Hepatocyte (in vitro differentiated cells): ENCODE measurements at regions not wholly inside any gene's neighbourhood (a gene's known extent, or its start where the extent isn't known, plus 50 kb on each side); places are given as distances from the start of the nearest gene placed in this dataset.
"Not testable (repeated sequence)": the region's sequence is repeated elsewhere in the genome, so short reads cannot be mapped to it uniquely, and the experiment has no call there.

Source experiments
- DNase-seq: peaks from one replicate; pipeline ENCODE4 v3.0.0-alpha.2; 2016; ENCODE audit warnings: low spot score
- H2AFZ ChIP-seq: fragments of 200-600 bp; sonication (generic); 2 replicates; pipeline ENCODE4 v1.6.0; 2016; ENCODE audit warnings: antibody characterized with exemption, mild to moderate bottlenecking
- H3K27ac ChIP-seq: fragments of 200-600 bp; sonication (generic); 2 replicates; pipeline ENCODE4 v1.5.1; 2016; ENCODE audit warnings: mild to moderate bottlenecking
- H3K27me3 ChIP-seq: fragments of 200-600 bp; sonication (generic); 2 replicates; pipeline ENCODE4 v1.6.1; 2016
- H3K36me3 ChIP-seq: fragments of 200-600 bp; sonication (generic); replicated peaks from 2 replicates; pipeline ENCODE4 v1.5.1; 2016; ENCODE audit warnings: low read depth; ENCODE audit not compliant: insufficient read depth
- H3K4me1 ChIP-seq: fragments of 200-600 bp; sonication (generic); 2 replicates; pipeline ENCODE4 v1.5.1; 2016; ENCODE audit warnings: mild to moderate bottlenecking, moderate library complexity; ENCODE audit not compliant: insufficient read depth
- H3K4me2 ChIP-seq: fragments of 200-600 bp; sonication (generic); 2 replicates; pipeline ENCODE4 v1.6.0; 2016
- H3K4me3 ChIP-seq: fragments of 200-600 bp; sonication (generic); 2 replicates; pipeline ENCODE4 v1.5.1; 2016; ENCODE audit warnings: mild to moderate bottlenecking
- H3K79me2 ChIP-seq: fragments of 200-600 bp; sonication (generic); 2 replicates; pipeline ENCODE4 v1.6.0; 2017; ENCODE audit warnings: mild to moderate bottlenecking
- H3K9me2 ChIP-seq: fragments of 200-600 bp; sonication (generic); replicated peaks from 2 replicates; pipeline ENCODE4 v1.6.0; 2017; ENCODE audit warnings: mild to moderate bottlenecking; ENCODE audit not compliant: insufficient read depth
- H3K9me3 ChIP-seq: fragments of 200-600 bp; sonication (generic); 2 replicates; pipeline ENCODE4 v1.5.1; 2016; ENCODE audit warnings: low read depth, mild to moderate bottlenecking
- H4K20me1 ChIP-seq: fragments of 200-600 bp; sonication (generic); 2 replicates; pipeline ENCODE4 v1.6.0; 2016; ENCODE audit warnings: mild to moderate bottlenecking; ENCODE audit not compliant: insufficient read depth, poor library complexity, severe bottlenecking
- EZH2 ChIP-seq: fragments of 200-600 bp; sonication (generic); IDR thresholded peaks from 2 replicates; pipeline ENCODE4 v1.6.1; 2016; ENCODE audit warnings: antibody characterized with exemption, mild to moderate bottlenecking, borderline replicate concordance
- EZH2phosphoT487 ChIP-seq: fragments of 200-600 bp; sonication (generic); IDR thresholded peaks from one replicate; pipeline ENCODE4 v1.6.1; 2018; ENCODE audit warnings: antibody characterized with exemption, mild to moderate bottlenecking, low read depth, moderate library complexity; ENCODE audit not compliant: unreplicated experiment, severe bottlenecking
- WGBS: methylation state at CpG from one replicate; pipeline ENCODE4 v1.1.6; 2016; ENCODE audit warnings: low lambda C conversion rate; ENCODE audit errors: missing lambda C conversion rate; 5-methylcytosine and 5-hydroxymethylcytosine counted together
- TF ChIP-seq, protein P1 (sequence below): fragments of 200-600 bp; sonication (generic); IDR thresholded peaks from 2 replicates; pipeline ENCODE4 v1.5.1; 2016; ENCODE audit warnings: antibody characterized with exemption, mild to moderate bottlenecking; ENCODE audit not compliant: poor library complexity

DNA sequence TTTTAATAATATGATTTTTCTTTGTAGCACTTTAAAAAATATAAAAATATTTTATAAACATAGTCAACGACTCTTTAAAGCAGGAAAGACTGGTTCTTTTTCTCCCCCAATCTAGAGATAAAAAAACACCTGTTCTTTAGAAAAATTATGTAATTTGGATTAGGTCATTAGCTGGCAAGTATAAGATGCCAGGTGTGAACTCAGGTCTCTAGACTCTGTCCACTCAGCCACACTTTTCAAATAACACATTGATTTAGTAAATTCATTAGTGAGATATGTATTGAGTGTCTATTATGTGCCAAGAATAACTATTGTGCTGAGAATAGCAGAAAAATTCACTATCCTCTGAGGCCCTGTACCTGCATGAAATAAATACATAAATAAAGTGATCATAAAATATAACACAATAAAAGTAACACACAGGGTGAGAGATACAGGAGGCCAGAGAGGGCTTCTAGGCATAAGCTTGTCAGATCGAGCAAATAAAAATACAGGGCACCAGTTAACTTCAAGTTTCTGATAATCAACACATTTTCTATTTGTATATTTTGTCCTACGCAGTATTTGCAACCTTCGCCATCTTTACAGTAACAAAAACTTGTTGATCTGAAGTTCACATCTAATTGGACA lies 867.1 kb upstream of the GBE1 start:
- no peak overlapping the region for H3K4me3 ChIP-seq
- WGBS: 82% methylated on average over 4 of the region's 4 CpGs
- H3K9me2 ChIP-seq: no peaks in the 10 kb centered on the region
- H3K79me2 ChIP-seq: no peaks in the 10 kb centered on the region
- DNase-seq: no peak
- TF ChIP-seq, protein P1, sequence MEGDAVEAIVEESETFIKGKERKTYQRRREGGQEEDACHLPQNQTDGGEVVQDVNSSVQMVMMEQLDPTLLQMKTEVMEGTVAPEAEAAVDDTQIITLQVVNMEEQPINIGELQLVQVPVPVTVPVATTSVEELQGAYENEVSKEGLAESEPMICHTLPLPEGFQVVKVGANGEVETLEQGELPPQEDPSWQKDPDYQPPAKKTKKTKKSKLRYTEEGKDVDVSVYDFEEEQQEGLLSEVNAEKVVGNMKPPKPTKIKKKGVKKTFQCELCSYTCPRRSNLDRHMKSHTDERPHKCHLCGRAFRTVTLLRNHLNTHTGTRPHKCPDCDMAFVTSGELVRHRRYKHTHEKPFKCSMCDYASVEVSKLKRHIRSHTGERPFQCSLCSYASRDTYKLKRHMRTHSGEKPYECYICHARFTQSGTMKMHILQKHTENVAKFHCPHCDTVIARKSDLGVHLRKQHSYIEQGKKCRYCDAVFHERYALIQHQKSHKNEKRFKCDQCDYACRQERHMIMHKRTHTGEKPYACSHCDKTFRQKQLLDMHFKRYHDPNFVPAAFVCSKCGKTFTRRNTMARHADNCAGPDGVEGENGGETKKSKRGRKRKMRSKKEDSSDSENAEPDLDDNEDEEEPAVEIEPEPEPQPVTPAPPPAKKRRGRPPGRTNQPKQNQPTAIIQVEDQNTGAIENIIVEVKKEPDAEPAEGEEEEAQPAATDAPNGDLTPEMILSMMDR: no peak
- no peak for TF ChIP-seq EZH2phosphoT487
- TF ChIP-seq EZH2: no peak
- no peak overlapping the region for H3K27ac ChIP-seq
- H3K4me1 ChIP-seq: no peaks in the 10 kb centered on the region
- no peak overlapping the region for H2AFZ ChIP-seq
- H3K27me3 ChIP-seq: no peaks in the 10 kb centered on the region
- H3K9me3 ChIP-seq: no peaks in the 10 kb centered on the region
- H3K36me3 ChIP-seq: no peaks in the 10 kb centered on the region
- no peak overlapping the region for H3K4me2 ChIP-seq
- no peaks in the 10 kb centered on the region for H4K20me1 ChIP-seq

DNA sequence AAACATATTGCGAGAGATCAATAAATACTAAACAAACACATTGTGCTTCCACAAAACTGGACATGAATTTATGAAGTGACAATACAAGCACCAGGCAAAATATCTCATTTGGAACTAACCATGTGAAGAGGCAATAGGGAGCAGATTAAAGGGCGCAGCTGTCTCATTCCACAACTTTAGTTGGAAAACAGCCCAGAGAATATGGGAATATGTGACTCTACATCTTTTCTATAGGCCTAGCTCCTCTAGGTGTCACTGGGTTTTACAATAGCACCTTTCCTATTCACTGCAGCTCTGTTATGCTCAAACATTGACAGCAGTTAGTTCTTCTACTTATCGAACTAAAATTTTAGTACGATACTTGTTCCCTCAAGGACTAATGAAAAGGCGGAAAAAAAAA lies 866.3 kb upstream of the GBE1 start:
- H3K36me3 ChIP-seq: no peaks in the 10 kb centered on the region
- WGBS: 96% methylated on average over 5 of the region's 5 CpGs
- no peak overlapping the region for H2AFZ ChIP-seq
- H3K4me3 ChIP-seq: no peak overlapping the region
- no peaks in the 10 kb centered on the region for H4K20me1 ChIP-seq
- DNase-seq: no peak
- no peaks in the 10 kb centered on the region for H3K79me2 ChIP-seq
- no peak for TF ChIP-seq EZH2
- TF ChIP-seq, protein P1: no peak
- H3K9me2 ChIP-seq: no peaks in the 10 kb centered on the region
- H3K27me3 ChIP-seq: no peaks in the 10 kb centered on the region
- no peaks in the 10 kb centered on the region for H3K9me3 ChIP-seq
- H3K27ac ChIP-seq: no peak overlapping the region
- H3K4me2 ChIP-seq: no peak overlapping the region
- H3K4me1 ChIP-seq: no peaks in the 10 kb centered on the region

DNA sequence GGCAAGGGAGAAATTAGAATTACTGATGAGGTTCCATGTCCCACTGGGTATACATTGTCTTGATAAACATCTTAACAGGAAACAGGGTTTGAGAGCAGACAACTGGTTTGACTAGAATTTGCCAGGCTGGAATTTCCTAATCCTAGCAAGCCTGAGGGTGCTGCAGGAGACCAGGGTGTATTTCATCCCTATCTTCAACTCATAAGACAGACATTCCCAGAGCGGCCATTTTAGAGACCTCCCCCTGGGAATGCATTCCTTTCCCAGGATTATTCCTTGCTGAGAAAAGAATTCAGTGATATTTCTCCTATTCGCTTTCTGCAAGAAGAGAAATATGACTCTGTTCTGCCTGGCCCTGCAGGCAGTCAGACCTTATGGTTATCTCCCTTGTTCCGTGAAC lies 859.3 kb upstream of the GBE1 start:
- H3K4me3 ChIP-seq, H3K4me1 ChIP-seq, H3K9me2 ChIP-seq, DNase-seq, H2AFZ ChIP-seq, H3K9me3 ChIP-seq, H3K4me2 ChIP-seq, H3K27me3 ChIP-seq, H4K20me1 ChIP-seq, H3K36me3 ChIP-seq, H3K79me2 ChIP-seq, H3K27ac ChIP-seq: not testable (repeated sequence)
- 81% methylated on average over 3 of the region's 3 CpGs for WGBS

DNA sequence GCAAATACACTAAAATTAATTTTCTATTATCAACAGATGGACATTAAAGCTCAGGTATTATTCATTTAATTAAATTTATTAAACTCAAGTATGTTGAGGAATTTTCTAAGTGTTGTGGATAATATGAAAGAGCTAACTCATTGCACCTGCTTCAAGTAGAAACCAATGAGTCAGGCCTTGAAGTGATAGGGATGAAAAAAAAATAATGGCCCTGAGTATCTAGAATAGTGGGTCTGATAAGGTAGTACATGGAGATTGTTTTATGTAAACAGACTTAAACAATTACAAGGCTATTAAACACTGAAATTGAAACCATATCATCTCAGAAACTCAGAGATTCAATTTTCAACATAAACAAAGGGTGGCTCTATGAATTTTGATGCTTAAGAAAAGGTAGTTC lies 857.1 kb upstream of the GBE1 start:
- DNase-seq: no peak
- Histone ChIP-seq H3K36me3 (no peaks in the 10 kb centered on the region), H2AFZ (no peak overlapping the region), H3K27me3 (no peaks in the 10 kb centered on the region), H3K4me2 (no peak overlapping the region), H3K27ac (no peak overlapping the region), H3K4me3 (no peak overlapping the region), H4K20me1 (no peaks in the 10 kb centered on the region), H3K4me1 (no peaks in the 10 kb centered on the region), H3K79me2 (no peaks in the 10 kb centered on the region), H3K9me3 (no peaks in the 10 kb centered on the region), H3K9me2 (no peaks in the 10 kb centered on the region)
- TF ChIP-seq, protein P1: no peak
- TF ChIP-seq EZH2phosphoT487 (no peak), EZH2 (no peak)
